ENCODE measurements at regions not wholly inside any gene's neighbourhood (a gene's known extent, or its start where the extent isn't known, plus 50 kb on each side); places are given as distances from the start of the nearest gene placed in this dataset.

DNA sequence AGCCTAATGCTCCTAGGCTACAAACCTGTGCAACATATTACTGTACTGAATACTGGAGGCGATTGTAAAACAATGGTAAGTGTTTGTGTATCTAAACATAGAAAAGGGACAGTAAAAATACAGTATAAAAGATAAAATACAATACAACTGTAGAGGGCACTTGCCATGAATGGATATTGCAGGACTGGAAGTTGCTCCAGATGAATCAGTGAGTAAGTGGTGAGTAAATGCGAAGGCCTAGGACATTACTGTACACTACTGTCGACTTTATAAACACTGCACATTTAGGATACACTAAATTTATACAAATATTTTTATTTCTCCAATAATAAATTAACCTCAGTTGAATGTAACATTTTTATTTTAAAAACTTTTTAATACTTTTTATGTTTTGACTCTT, 485.0 kb downstream of the MMUT start:
- TF ChIP-seq POLR2AphosphoS5 (IDR thresholded peaks at IDR 0.05) (no peak), EP300 (IDR thresholded peaks at IDR 0.05; ENCODE audit: low read depth) (no peak), POLR2A (IDR thresholded peaks at IDR 0.05) (no peak)
- TF ChIP-seq, protein P1, sequence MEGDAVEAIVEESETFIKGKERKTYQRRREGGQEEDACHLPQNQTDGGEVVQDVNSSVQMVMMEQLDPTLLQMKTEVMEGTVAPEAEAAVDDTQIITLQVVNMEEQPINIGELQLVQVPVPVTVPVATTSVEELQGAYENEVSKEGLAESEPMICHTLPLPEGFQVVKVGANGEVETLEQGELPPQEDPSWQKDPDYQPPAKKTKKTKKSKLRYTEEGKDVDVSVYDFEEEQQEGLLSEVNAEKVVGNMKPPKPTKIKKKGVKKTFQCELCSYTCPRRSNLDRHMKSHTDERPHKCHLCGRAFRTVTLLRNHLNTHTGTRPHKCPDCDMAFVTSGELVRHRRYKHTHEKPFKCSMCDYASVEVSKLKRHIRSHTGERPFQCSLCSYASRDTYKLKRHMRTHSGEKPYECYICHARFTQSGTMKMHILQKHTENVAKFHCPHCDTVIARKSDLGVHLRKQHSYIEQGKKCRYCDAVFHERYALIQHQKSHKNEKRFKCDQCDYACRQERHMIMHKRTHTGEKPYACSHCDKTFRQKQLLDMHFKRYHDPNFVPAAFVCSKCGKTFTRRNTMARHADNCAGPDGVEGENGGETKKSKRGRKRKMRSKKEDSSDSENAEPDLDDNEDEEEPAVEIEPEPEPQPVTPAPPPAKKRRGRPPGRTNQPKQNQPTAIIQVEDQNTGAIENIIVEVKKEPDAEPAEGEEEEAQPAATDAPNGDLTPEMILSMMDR (IDR thresholded peaks at IDR 0.05), result no peak
- Histone ChIP-seq H3K4me3 (no peak overlapping the region), H3K27ac (no peak overlapping the region), H3K36me3 (no peaks in the 10 kb centered on the region), H3K4me1 (no peaks in the 10 kb centered on the region), H3K9me3 (no peaks in the 10 kb centered on the region), H3K27me3 (no peaks in the 10 kb centered on the region)
- WGBS, 2 donors (ENCODE audit: low coverage in 1 of 2), result 81 to 83% methylated on average over 3 of the region's 3 CpGs
- DNase-seq, result no peak
- intact Hi-C loops (cut with DNase I; ENCODE audit: low total_unique reads) (no loop called here), in situ Hi-C loops (cut with MboI; ENCODE audit: low pct_ligation_motif_present in 1 of 4, low pct_unique_long_range_greater_than_20kb in 1 of 4, low sequenced_read_pairs in 3 of 4) (no loop called here)

DNA sequence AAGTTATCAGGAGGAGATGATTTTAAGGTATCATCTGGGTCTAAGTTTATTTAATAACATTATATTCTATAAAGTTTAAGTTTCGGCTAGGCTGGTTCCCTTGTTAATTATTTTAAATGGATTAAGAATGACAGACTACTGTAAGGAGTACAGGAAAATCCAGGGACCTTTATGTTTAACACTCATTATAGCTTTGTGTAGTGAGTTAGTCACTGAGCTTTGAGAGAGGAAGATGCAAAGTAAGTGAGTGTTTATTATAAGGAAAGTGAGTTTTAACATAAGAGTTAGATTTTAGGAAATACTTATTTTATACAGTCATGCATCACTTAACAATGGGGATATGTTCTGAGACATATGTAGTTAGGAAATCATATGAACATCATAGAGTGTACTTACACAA, 485.5 kb downstream of the MMUT start:
- in situ Hi-C loops (cut with MboI; ENCODE audit: low pct_ligation_motif_present in 1 of 4, low pct_unique_long_range_greater_than_20kb in 1 of 4, low sequenced_read_pairs in 3 of 4), result no loop called here
- Histone ChIP-seq H3K4me1 (no peaks in the 10 kb centered on the region), H3K27ac (no peak overlapping the region), H3K9me3 (no peaks in the 10 kb centered on the region), H3K36me3 (no peaks in the 10 kb centered on the region), H3K4me3 (no peak overlapping the region), H3K27me3 (no peaks in the 10 kb centered on the region)
- intact Hi-C loops (cut with DNase I; ENCODE audit: low total_unique reads), result no loop called here
- WGBS, 2 donors (ENCODE audit: low coverage in 1 of 2), result 88 to 90% methylated on average over 1 of the region's 1 CpG
- no peak for TF ChIP-seq POLR2AphosphoS5 (IDR thresholded peaks at IDR 0.05)
- no peak for TF ChIP-seq EP300 (IDR thresholded peaks at IDR 0.05; ENCODE audit: low read depth)
- TF ChIP-seq, protein P1 (IDR thresholded peaks at IDR 0.05), result no peak
- no peak for TF ChIP-seq POLR2A (IDR thresholded peaks at IDR 0.05)
- no peak for DNase-seq

DNA sequence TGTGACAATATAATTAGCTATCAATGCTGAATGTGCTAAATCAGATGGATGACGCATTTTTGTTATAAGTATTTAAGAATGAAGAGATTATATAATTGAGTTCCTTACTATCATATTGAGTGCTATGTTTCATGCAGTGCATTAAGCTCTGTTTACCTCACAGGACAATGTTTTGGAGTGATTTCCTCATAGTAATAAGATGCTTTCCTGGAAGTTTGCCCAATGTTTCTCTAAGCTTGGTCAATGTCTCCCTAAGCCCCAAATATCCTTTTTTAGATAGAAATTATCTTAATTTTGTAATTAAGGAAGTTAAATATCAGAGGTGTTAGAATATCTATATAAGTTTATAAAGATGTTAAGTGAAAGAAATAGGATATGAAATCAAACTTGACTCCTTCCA, 489.6 kb downstream of the MMUT start:
- in situ Hi-C loops (cut with MboI; ENCODE audit: low pct_ligation_motif_present in 1 of 4, low pct_unique_long_range_greater_than_20kb in 1 of 4, low sequenced_read_pairs in 3 of 4) (no loop called here), intact Hi-C loops (cut with DNase I; ENCODE audit: low total_unique reads) (no loop called here)
- DNase-seq, result no peak
- TF ChIP-seq EP300 (IDR thresholded peaks at IDR 0.05; ENCODE audit: low read depth) (no peak), POLR2A (IDR thresholded peaks at IDR 0.05) (no peak), POLR2AphosphoS5 (IDR thresholded peaks at IDR 0.05) (no peak)
- TF ChIP-seq, protein P1 (IDR thresholded peaks at IDR 0.05), result no peak
- Histone ChIP-seq H3K27ac (no peak overlapping the region), H3K4me1 (no peaks in the 10 kb centered on the region), H3K4me3 (no peak overlapping the region), H3K9me3 (no peaks in the 10 kb centered on the region), H3K36me3 (no peaks in the 10 kb centered on the region), H3K27me3 (no peaks in the 10 kb centered on the region)
- 42 to 87% methylated on average over 1 of the region's 1 CpG for WGBS, 2 donors (ENCODE audit: low coverage in 1 of 2)

DNA sequence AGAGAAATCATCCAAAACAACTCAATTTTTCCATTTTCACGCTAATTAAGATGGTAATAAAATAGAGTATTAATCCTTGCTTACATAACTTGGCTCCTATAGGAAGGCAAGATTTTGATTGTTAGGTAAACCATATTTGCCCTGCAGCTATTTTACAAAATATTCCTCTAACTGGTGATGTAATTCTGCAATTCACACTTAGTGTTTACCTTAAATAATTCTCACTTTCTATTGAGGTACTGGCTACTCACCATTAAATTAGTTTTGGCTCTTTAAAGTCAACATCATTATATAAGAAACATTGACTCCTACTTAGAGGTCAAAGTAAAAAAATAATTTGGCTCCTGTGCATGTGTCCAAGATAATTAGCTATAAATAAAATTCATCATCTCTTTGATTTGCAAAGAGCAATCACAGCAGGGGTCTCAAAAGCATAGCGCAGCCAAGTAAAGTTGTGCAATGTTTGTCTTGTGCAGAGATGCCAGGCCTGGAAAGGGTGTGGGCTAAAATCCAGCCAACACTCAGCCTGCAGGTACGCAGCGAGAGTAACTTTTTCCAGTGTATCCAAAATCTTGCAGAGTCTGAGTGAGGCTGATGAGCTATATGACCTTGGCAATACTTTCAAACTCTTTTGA, 501.2 kb downstream of the MMUT start:
- H3K27me3 ChIP-seq, result no peaks in the 10 kb centered on the region
- TF ChIP-seq, protein P1 (IDR thresholded peaks at IDR 0.05), result no peak
- no peak for TF ChIP-seq POLR2A (IDR thresholded peaks at IDR 0.05)
- TF ChIP-seq POLR2AphosphoS5 (IDR thresholded peaks at IDR 0.05), result no peak
- TF ChIP-seq EP300 (IDR thresholded peaks at IDR 0.05; ENCODE audit: low read depth), result no peak
- H3K27ac ChIP-seq, result no peak overlapping the region
- H3K9me3 ChIP-seq, result no peaks in the 10 kb centered on the region
- WGBS, 2 donors (ENCODE audit: low coverage in 1 of 2), result 84 to 88% methylated on average over 4 of the region's 4 CpGs
- no peaks in the 10 kb centered on the region for H3K4me1 ChIP-seq
- H3K4me3 ChIP-seq, result no peak overlapping the region
- intact Hi-C loops (cut with DNase I; ENCODE audit: low total_unique reads) (no loop called here), in situ Hi-C loops (cut with MboI; ENCODE audit: low pct_ligation_motif_present in 1 of 4, low pct_unique_long_range_greater_than_20kb in 1 of 4, low sequenced_read_pairs in 3 of 4) (no loop called here)
- no peaks in the 10 kb centered on the region for H3K36me3 ChIP-seq
- DNase-seq, result no peak
